ENCODE measurements at regions not wholly inside any gene's neighbourhood (a gene's known extent, or its start where the extent isn't known, plus 50 kb on each side); places are given as distances from the start of the nearest gene placed in this dataset.

DNA sequence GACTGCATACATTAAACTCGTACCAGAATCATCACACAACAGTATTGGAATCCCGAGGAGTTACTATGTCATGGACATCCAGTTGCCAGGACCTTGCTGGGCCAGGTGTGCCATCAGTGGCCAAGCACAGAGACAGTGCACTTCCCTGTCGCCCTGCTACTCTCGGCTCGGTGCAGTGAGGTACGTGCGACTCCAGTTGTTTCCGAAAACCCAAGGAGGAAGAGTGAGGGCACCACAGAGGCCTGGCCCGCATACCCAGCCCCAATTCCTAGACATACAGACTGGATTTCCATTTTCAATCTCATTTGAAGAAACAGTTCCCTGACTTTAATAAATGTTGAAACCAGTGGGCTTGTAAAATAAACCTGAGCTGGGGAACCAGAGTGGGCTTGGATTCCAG, 62.5 kb upstream of the AFDN start:
- Mint-ChIP-seq H3K36me3 (no peaks in the 10 kb centered on the region), H3K4me1 (no peaks in the 10 kb centered on the region), H3K4me3 (no peak overlapping the region), H3K27me3 (no peaks in the 10 kb centered on the region), H3K9me3 (no peaks in the 10 kb centered on the region), H3K27ac (no peak overlapping the region)
- DNase-seq = no peak

DNA sequence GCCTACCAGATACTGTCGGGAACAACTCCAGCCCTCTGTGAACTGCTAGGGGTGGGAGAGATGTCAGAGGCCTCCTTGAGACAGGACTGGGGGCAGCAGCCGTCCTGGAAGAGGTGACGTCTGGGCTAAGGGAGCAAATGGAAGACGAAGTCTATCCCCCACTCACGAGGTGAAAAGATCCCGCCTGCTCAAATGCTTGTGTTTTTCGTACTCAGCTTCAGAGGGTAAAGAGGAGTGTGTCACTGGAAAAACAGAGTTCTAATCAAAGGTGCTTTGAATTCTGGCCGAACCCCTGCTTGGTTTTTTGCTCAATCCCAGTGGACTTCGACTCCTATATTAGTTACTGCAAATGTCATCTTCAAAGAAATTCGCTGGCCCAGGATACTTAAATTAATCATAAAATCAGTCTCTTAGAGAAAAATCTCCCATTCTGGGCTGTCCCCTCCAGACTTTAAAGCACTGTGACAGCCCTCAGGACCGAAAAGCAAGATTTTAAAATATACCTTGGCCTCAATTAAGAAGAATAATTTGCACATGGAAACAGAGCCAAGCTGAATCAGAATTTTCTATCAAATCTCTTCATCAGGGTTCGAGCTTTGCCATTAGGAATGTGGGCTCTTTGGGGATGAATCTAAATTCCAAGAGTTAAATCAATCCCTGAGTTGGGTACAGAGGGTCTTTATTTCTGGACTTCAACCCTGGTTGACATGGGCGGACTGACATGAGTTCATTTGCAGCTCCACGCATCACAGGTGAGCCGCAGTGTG, 61.8 kb upstream of the AFDN start:
- Mint-ChIP-seq H3K9me3 (no peaks in the 10 kb centered on the region), H3K36me3 (no peaks in the 10 kb centered on the region), H3K4me1 (no peaks in the 10 kb centered on the region), H3K27me3 (no peaks in the 10 kb centered on the region), H3K4me3 (no peak overlapping the region), H3K27ac (no peak overlapping the region)
- DNase-seq = no peak

DNA sequence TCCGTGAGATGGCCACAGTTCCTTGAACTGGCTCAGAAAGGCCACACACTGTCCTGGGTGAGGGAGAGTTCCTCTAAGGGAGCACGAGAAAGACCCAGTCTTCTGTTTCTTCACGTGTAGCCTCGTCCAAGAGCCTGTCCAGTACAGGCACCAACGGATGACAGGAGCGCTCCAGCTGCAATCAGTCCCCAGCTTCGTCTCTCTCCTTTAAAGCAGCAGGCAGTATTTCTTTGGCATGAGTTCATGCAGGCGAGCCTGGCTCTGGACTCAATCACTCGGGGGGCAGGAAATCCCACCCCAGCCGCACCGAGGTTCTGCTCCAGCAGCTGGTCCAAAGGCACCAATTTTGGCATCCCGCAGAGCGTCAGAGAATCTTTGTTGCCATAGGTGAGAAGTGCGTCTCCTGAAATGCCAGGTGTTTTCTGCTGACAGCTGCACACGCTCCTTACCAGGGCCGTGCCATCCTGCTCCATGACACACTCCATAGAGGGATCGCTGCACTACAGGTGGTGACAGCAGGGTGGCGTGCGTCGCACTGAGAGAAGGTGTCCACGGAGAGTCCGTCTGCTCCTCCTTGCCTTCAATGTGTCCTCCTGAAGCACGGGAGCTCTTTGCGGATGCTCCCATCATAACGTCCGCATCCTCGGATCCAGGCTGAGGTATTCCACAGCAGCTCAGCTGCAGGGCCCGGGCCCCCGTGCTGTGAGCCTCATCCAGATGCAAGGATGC, 59.6 kb upstream of the AFDN start:
- no peaks in the 10 kb centered on the region for H3K4me1 Mint-ChIP-seq
- H3K9me3 Mint-ChIP-seq = no peaks in the 10 kb centered on the region
- no peak overlapping the region for H3K4me3 Mint-ChIP-seq
- H3K27ac Mint-ChIP-seq = no peak overlapping the region
- DNase-seq = no peak
- H3K27me3 Mint-ChIP-seq = peaks cover 12% of the 10 kb centered on the region
- no peaks in the 10 kb centered on the region for H3K36me3 Mint-ChIP-seq

DNA sequence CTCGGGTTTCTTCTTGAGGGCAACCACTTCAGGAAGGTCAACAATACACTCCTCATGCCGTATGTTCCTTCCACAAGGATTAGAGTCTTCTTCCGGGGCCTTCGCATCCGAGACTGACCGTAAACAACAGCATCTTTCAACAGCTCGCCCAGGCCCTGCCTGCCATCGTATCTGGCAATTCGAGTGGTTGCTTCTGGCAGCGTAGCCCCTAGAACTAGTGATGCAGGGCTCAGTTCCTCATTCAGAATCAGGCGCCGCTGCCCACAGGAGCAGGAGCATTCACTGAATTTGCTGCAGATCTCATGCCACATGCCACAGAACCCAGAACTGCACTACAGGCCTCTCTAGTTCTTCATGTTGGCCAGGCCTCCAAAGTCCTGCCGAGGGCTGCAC, 59.0 kb upstream of the AFDN start:
- no peaks in the 10 kb centered on the region for H3K4me1 Mint-ChIP-seq

DNA sequence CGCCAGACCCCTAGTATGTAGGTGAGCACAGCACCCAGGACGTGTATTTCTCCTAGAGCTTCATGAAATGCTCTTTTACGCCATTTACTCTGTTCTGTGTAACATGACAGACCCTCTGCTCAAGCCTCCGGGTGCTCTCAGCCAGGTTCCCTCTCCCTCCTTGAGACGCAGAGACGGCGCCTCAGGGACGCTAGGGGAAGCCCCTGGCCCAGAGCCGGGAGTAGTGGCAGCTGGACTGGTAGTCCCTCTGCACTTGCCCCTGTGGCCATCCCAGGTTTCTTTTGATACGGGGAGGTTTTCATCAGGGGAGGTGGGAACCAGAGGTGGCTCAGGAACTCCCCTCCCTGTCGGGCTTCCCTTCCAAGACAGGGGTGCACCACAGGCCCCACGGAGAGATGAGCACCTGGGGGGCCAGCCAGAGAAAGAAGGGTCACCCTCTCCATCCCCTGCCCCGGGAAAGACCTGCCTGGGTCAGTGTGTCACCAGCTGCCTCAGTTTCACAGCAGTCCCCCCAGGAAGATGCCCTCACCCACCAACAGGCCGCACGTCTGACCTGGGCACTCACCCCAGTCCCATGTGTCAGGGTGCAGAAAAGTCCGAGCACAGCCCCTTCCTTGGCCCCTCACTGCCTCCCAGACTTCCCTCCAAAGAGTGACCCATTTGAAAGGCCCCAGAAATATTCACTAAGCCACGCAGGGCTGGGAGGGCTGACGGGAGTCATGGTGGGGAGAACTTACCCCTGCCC, 58.1 kb upstream of the AFDN start:
- Mint-ChIP-seq H3K36me3 (no peaks in the 10 kb centered on the region), H3K4me1 (no peaks in the 10 kb centered on the region), H3K4me3 (no peak overlapping the region), H3K27ac (no peak overlapping the region), H3K27me3 (peaks cover 24% of the 10 kb centered on the region), H3K9me3 (no peaks in the 10 kb centered on the region)
- no peak for DNase-seq

More for the DNA sequence above, 59.0 kb upstream of the AFDN start:
- no peak for DNase-seq
- Mint-ChIP-seq H3K9me3 (no peaks in the 10 kb centered on the region), H3K4me3 (no peak overlapping the region), H3K27ac (no peak overlapping the region), H3K27me3 (peaks cover 18% of the 10 kb centered on the region), H3K36me3 (no peaks in the 10 kb centered on the region)

DNA sequence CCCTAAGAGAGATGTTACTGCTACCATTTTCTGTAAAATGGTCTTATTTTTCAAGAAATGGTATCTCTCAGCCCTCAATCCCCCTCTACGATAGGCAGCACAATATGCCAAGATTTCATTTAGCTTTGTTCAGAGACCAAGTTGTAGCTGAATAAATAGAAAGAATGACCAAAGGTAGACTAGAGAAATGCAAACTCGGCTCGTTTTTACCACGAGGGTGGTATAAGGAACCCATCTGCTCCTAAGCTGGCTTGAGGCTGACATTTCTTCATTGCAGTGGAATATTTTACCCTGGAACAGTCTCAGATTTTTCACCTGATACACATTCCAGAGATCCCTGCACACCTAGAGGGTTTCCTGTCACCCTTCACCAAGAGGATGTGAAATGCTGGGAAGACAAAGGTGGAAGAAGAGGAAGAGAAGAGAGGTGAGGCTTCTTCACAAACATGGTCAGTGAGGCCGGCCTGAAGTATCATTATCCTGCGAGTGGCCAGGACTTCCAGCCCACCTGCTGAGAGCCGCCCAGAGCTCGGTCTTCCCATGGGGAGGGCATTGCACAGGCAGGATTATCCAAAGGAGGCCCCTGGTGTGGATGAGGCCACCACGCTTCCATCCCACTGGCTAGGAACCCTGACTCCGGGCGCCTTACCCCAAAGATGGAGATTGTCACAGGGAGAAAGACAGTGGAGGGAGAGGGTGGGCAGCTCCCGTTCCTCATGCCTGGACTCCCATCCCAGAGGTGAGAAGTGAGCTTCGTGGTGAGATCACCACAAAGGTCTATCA, 57.1 kb upstream of the AFDN start:
- Mint-ChIP-seq H3K27me3 (peaks cover 24% of the 10 kb centered on the region), H3K4me1 (no peaks in the 10 kb centered on the region), H3K9me3 (no peaks in the 10 kb centered on the region), H3K27ac (no peak overlapping the region), H3K36me3 (no peaks in the 10 kb centered on the region), H3K4me3 (no peak overlapping the region)
- DNase-seq = no peak

DNA sequence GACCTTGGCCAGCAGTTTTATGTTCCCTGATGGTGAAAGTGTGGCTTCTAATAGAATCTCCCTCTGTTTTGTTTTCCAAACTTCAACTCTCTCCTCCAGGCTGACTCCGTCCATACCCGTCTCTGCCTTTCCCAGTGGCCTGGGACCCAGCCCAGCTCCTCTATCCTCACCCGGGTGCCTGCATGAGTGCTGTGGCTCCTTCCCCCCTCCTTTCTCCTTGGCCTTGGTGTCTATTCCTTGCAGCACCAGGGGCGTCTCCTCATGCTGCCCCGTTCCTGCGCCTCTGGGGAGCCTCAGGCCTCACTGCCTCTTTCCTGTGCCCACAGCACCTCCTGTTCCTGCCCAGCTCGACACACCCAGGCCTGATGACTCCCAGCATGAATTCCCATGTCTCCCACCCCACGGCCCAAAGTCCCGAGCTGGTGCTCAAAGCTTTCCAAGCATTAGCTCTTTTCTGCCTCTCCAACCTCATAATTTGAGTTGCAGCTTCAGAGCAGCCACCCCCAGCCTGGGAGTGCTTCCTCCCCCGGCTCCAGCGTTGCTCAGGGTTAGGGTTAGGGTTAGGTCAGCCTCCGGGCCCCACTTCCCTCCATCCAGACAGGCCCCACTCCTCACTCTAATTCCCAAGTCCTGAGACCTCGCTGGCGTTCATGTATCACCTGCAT, 56.3 kb upstream of the AFDN start:
- Mint-ChIP-seq H3K27me3 (peaks cover 28% of the 10 kb centered on the region), H3K27ac (no peak overlapping the region), H3K4me1 (no peaks in the 10 kb centered on the region), H3K4me3 (no peak overlapping the region), H3K36me3 (no peaks in the 10 kb centered on the region), H3K9me3 (no peaks in the 10 kb centered on the region)
- no peak for DNase-seq

DNA sequence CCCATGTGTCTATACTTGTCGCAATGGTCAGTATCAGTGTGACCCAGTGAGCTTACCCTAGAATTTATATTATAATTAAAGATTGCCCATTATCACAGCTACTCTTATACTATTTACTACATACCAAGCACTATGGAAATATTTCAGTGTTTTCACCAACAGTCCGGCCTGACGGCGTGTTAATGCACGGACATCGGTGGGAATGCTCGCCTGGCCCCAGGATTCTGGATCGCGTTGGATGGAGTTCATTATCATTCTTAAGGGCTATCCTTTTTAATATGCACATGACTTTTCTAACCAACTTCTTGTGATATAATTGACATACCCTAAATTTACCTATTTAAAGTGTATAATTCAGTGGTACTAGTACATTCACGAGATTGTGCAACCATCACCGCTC, 51.8 kb upstream of the AFDN start:
- Mint-ChIP-seq H3K27me3 (peaks cover 28% of the 10 kb centered on the region), H3K4me1 (no peaks in the 10 kb centered on the region), H3K36me3 (no peaks in the 10 kb centered on the region), H3K9me3 (no peaks in the 10 kb centered on the region), H3K27ac (no peak overlapping the region), H3K4me3 (no peak overlapping the region)
- DNase-seq = no peak

DNA sequence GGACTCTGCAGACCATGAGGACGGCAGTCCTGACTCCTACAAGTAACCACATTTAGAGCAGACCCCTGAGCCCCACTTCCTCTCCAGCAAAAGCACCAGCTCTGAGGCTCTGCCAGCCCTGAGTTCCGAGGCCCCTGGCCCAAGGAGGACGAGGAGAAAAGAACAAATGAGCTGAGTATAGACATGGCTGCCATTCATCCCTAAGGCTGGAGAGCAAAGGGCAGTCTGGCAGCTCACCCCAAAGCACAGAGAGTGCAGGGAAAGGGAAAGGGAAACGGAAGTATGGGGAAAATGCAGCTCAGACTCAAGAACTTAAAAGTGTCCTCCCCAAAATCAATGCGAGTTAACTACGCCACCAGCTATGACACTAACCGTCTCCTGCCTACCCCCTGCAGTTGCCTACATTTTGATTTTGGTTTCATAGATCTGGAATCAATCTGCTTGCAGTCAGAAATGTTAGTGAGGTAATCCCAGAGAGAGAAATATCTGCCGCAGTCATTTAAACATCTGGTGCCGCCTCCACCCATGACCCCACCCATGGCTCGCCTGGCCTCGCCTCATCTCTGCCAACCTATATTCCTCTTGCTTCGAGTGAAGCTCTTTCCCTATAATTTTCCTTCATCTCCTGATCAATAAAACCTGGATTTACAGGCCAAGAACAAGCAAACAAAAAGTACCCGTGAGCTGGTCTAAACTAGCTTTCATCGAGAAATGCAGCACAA, 49.6 kb upstream of the AFDN start:
- peaks cover 20% of the 10 kb centered on the region for H3K27me3 Mint-ChIP-seq
- no peak overlapping the region for H3K27ac Mint-ChIP-seq

More for the DNA sequence above, 49.6 kb upstream of the AFDN start:
- no peak for DNase-seq
- no peaks in the 10 kb centered on the region for H3K4me1 Mint-ChIP-seq
- H3K9me3 Mint-ChIP-seq = no peaks in the 10 kb centered on the region
- no peak overlapping the region for H3K4me3 Mint-ChIP-seq
- no peaks in the 10 kb centered on the region for H3K36me3 Mint-ChIP-seq
